GM12873 (cell line): ENCODE measurements at regions not wholly inside any gene's neighbourhood (a gene's known extent, or its start where the extent isn't known, plus 50 kb on each side); places are given as distances from the start of the nearest gene placed in this dataset.

Source experiments
- CTCF ChIP-seq: IDR thresholded peaks from 2 replicates; pipeline ENCODE4 v1.5.1; 2012; ENCODE audit warnings: low read depth, mild to moderate bottlenecking, moderate library complexity, low read length, control low read depth; ENCODE audit not compliant: insufficient read depth; ENCODE audit errors: missing control alignments

GRCh38 chr4:174091130-174091529 is 192.3 kb downstream of the FBXO8 start:
- TF ChIP-seq CTCF = no peak

GRCh38 chr4:174089711-174090110 is 193.8 kb downstream of the FBXO8 start:
- TF ChIP-seq CTCF = no peak

GRCh38 chr4:174088795-174089194 is 194.7 kb downstream of the FBXO8 start:
- TF ChIP-seq CTCF = no peak

- TF ChIP-seq CTCF = no peak
Measured at GRCh38 chr4:174086829-174087799, 196.4 kb downstream of the FBXO8 start.

- TF ChIP-seq CTCF = no peak
Measured at GRCh38 chr4:174084981-174085380, 198.5 kb downstream of the FBXO8 start.

- TF ChIP-seq CTCF = no peak
Measured at GRCh38 chr4:174084542-174084941, 198.9 kb downstream of the FBXO8 start.

- TF ChIP-seq CTCF = no peak
Measured at GRCh38 chr4:174080361-174080760, 203.1 kb downstream of the FBXO8 start.
